Erythroblast (primary cell): ENCODE measurements at regions not wholly inside any gene's neighbourhood (a gene's known extent, or its start where the extent isn't known, plus 50 kb on each side); places are given as distances from the start of the nearest gene placed in this dataset.

Source experiments
- GATA1 ChIP-seq: IDR thresholded peaks from 2 replicates; pipeline ENCODE4 v1.6.1; 2011; ENCODE audit warnings: low read depth, mild to moderate bottlenecking, control low read depth, low read length, moderate library complexity
- POLR2A ChIP-seq: IDR thresholded peaks from 2 replicates; pipeline ENCODE4 v1.6.1; 2011; ENCODE audit warnings: mild to moderate bottlenecking, low read length

DNA sequence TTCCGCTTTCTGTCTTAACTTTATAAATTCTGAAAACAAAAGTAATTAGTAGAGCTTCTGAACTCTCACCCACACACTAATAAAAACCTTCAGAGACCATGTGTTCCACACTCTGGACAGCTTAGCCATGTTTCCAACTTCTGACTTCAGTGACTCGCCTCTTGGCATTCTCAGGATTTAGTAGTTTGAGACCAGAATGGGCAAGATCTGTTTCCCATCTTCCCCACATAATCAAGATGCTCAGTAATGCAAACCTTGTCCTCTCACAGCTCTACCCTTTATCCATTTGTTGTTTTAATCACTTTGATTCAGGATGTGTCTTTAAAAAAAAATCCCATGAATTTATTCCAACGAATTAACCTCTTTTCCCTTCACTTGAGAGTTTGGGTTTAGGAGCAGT is 166.6 kb upstream of the SLC24A5 start:
- TF ChIP-seq POLR2A (no peak), GATA1 (no peak)
